Fibroblast of lung (primary cell): ENCODE measurements at regions not wholly inside any gene's neighbourhood (a gene's known extent, or its start where the extent isn't known, plus 50 kb on each side); places are given as distances from the start of the nearest gene placed in this dataset.

ENCODE experiments used
- EZH2 ChIP-seq: IDR thresholded peaks from 2 replicates; pipeline ENCODE4 v1.5.1; 2012; ENCODE audit warnings: low read length, control low read depth, mild to moderate bottlenecking; ENCODE audit errors: missing control alignments
- TF ChIP-seq, protein P1 (sequence below), 2 donors: IDR thresholded peaks in 1 of 2; conservative IDR thresholded peaks in 1 of 2; 1 replicate in 1 of 2; 2 replicates in 1 of 2; pipeline ENCODE4 v1.5.1; 2011 to 2012; ENCODE audit warnings: low read length in 2 of 2, control low read depth in 1 of 2, inconsistent platforms in 1 of 2, low read depth in 1 of 2, mild to moderate bottlenecking in 1 of 2

DNA sequence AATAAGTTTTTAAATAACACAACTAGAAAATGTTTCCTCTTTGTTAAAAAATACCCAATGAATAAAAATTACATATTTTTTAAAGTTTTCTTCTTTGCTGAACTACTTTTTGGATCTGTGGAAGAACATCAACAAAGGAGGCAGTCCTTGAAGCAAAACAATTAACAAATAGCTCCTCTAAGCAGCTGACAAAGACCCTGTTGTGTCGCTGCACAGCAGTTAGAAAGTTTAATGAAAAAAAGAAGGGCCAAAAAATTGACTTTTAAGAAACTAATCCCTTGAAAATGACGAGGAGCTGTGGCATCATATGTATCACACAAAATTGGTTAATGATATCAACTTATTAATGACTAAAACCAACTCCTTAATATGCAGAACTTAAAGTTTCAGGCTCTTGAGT is 72.1 kb downstream of the SLITRK1 start:
- no peak for TF ChIP-seq EZH2
- TF ChIP-seq, protein P1, sequence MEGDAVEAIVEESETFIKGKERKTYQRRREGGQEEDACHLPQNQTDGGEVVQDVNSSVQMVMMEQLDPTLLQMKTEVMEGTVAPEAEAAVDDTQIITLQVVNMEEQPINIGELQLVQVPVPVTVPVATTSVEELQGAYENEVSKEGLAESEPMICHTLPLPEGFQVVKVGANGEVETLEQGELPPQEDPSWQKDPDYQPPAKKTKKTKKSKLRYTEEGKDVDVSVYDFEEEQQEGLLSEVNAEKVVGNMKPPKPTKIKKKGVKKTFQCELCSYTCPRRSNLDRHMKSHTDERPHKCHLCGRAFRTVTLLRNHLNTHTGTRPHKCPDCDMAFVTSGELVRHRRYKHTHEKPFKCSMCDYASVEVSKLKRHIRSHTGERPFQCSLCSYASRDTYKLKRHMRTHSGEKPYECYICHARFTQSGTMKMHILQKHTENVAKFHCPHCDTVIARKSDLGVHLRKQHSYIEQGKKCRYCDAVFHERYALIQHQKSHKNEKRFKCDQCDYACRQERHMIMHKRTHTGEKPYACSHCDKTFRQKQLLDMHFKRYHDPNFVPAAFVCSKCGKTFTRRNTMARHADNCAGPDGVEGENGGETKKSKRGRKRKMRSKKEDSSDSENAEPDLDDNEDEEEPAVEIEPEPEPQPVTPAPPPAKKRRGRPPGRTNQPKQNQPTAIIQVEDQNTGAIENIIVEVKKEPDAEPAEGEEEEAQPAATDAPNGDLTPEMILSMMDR (conservative IDR thresholded peaks at IDR 0.05 in 1 of 2, IDR thresholded peaks at IDR 0.05 in 1 of 2; ENCODE audit: low read depth in 1 of 2, low read length in 2 of 2): no peak
